ENCODE measurements at regions not wholly inside any gene's neighbourhood (a gene's known extent, or its start where the extent isn't known, plus 50 kb on each side); places are given as distances from the start of the nearest gene placed in this dataset.

GRCh38 chrX:36436361-36436760 lies 516.8 kb downstream of the CFAP47 start:
- DNase-seq (ENCODE audit: low read depth in 4 of 4, low spot score in 2 of 4) = no peak

- DNase-seq (ENCODE audit: low read depth in 4 of 4, low spot score in 2 of 4) = no peak
These were observed 523.5 kb downstream of the CFAP47 start for GRCh38 chrX:36443007-36443406.

GRCh38 chrX:36445566-36445965 lies 526.0 kb downstream of the CFAP47 start:
- DNase-seq (ENCODE audit: low read depth in 4 of 4, low spot score in 2 of 4) = no peak

GRCh38 chrX:36462142-36462541 lies 542.6 kb downstream of the CFAP47 start:
- DNase-seq (ENCODE audit: low read depth in 4 of 4, low spot score in 2 of 4) = no peak

GRCh38 chrX:36480441-36480990 lies 527.6 kb upstream of the FAM47C start:
- no peak for DNase-seq (ENCODE audit: low read depth in 4 of 4, low spot score in 2 of 4)

GRCh38 chrX:36501169-36501702 lies 506.9 kb upstream of the FAM47C start:
- DNase-seq (ENCODE audit: low read depth in 4 of 4, low spot score in 2 of 4) = no peak

GRCh38 chrX:36504625-36505024 lies 503.5 kb upstream of the FAM47C start:
- no peak for DNase-seq (ENCODE audit: low read depth in 4 of 4, low spot score in 2 of 4)

GRCh38 chrX:36508042-36508441 lies 500.1 kb upstream of the FAM47C start:
- DNase-seq (ENCODE audit: low read depth in 4 of 4, low spot score in 2 of 4) = no peak

GRCh38 chrX:36510736-36511135 lies 497.4 kb upstream of the FAM47C start:
- DNase-seq (ENCODE audit: low read depth in 4 of 4, low spot score in 2 of 4) = no peak

GRCh38 chrX:36528661-36529060 lies 479.5 kb upstream of the FAM47C start:
- DNase-seq (ENCODE audit: low read depth in 4 of 4, low spot score in 2 of 4) = no peak

GRCh38 chrX:36534900-36535299 lies 473.3 kb upstream of the FAM47C start:
- DNase-seq (ENCODE audit: low read depth in 4 of 4, low spot score in 2 of 4) = no peak

- DNase-seq (ENCODE audit: low read depth in 4 of 4, low spot score in 2 of 4) = no peak
These were observed 464.7 kb upstream of the FAM47C start for GRCh38 chrX:36543499-36543898.

- no peak for DNase-seq (ENCODE audit: low read depth in 4 of 4, low spot score in 2 of 4)
These were observed 445.2 kb upstream of the FAM47C start for GRCh38 chrX:36562986-36563385.

- DNase-seq (ENCODE audit: low read depth in 4 of 4, low spot score in 2 of 4) = no peak
These were observed 439.2 kb upstream of the FAM47C start for GRCh38 chrX:36568946-36569345.

- no peak for DNase-seq (ENCODE audit: low read depth in 4 of 4, low spot score in 2 of 4)
These were observed 434.4 kb upstream of the FAM47C start for GRCh38 chrX:36573720-36574119.

- no peak for DNase-seq (ENCODE audit: low read depth in 4 of 4, low spot score in 2 of 4)
These were observed 432.5 kb upstream of the FAM47C start for GRCh38 chrX:36575670-36576069.

GRCh38 chrX:36577006-36577405 lies 431.2 kb upstream of the FAM47C start:
- DNase-seq (ENCODE audit: low read depth in 4 of 4, low spot score in 2 of 4) = no peak

GRCh38 chrX:36581030-36581429 lies 427.1 kb upstream of the FAM47C start:
- DNase-seq (ENCODE audit: low read depth in 4 of 4, low spot score in 2 of 4) = no peak

- no peak for DNase-seq (ENCODE audit: low read depth in 4 of 4, low spot score in 2 of 4)
These were observed 424.5 kb upstream of the FAM47C start for GRCh38 chrX:36583674-36584073.

- DNase-seq (ENCODE audit: low read depth in 4 of 4, low spot score in 2 of 4) = no peak
These were observed 398.3 kb upstream of the FAM47C start for GRCh38 chrX:36609616-36610585.

GRCh38 chrX:36626898-36627297 lies 381.3 kb upstream of the FAM47C start:
- no peak for DNase-seq (ENCODE audit: low read depth in 4 of 4, low spot score in 2 of 4)

GRCh38 chrX:36640232-36640631 lies 367.9 kb upstream of the FAM47C start:
- DNase-seq (ENCODE audit: low read depth in 4 of 4, low spot score in 2 of 4) = no peak
